MCF 10A (cell line): ENCODE measurements at regions not wholly inside any gene's neighbourhood (a gene's known extent, or its start where the extent isn't known, plus 50 kb on each side); places are given as distances from the start of the nearest gene placed in this dataset.

Source experiments
- BruUV-seq: library from RNA; stranded (reverse); fragments of 400-500 nt; replicated peaks from 2 replicates; lab custom pipeline; 2021; lab: Mats Ljungman, UMichigan
- CTCF ChIA-PET: fragments of 300-600 bp; sonication (Branson Sonifier 250); formaldehyde crosslinking; extraction: SDS; loops from one replicate; lab custom pipeline; 2021; ENCODE audit warnings: antibody characterized with exemption, inconsistent platforms; lab: Yijun Ruan, JAX
- POLR2A ChIA-PET: fragments of 300-600, 350-650 bp; sonication (Branson Sonifier 250); formaldehyde crosslinking; extraction: SDS; loops from one replicate; lab custom pipeline; 2020; ENCODE audit warnings: antibody characterized with exemption, inconsistent platforms; lab: Yijun Ruan, JAX
- DNase-seq: peaks from one replicate; pipeline ENCODE4 v3.0.0-alpha.2; 2018; ENCODE audit not compliant: unreplicated experiment
- H3K27ac Mint-ChIP-seq: one replicate; pipeline ENCODE4 v1.8.0; 2022; ENCODE audit warnings: mild to moderate bottlenecking, low read depth, mixed read lengths; ENCODE audit not compliant: unreplicated experiment
- H3K27me3 Mint-ChIP-seq: one replicate; pipeline ENCODE4 v1.8.0; 2022; ENCODE audit warnings: mixed read lengths; ENCODE audit not compliant: insufficient read depth, unreplicated experiment
- H3K36me3 Mint-ChIP-seq: one replicate; pipeline ENCODE4 v1.8.0; 2022; ENCODE audit warnings: mild to moderate bottlenecking, moderate library complexity, mixed read lengths; ENCODE audit not compliant: insufficient read depth, unreplicated experiment
- H3K4me1 Mint-ChIP-seq: one replicate; pipeline ENCODE4 v1.8.0; 2022; ENCODE audit warnings: mixed read lengths; ENCODE audit not compliant: insufficient read depth, unreplicated experiment
- H3K4me3 Mint-ChIP-seq: one replicate; pipeline ENCODE4 v1.8.0; 2022; ENCODE audit warnings: mild to moderate bottlenecking, moderate library complexity, mixed read lengths; ENCODE audit not compliant: unreplicated experiment
- H3K9me3 Mint-ChIP-seq: one replicate; pipeline ENCODE4 v1.8.0; 2022; ENCODE audit warnings: mixed read lengths; ENCODE audit not compliant: unreplicated experiment
- intact Hi-C: fragments of 100-400 bp; cut with micrococcal nuclease; formaldehyde crosslinking; loops from 2 replicates; pipeline ENCODE4 v1.14.1; 2022
- TF ChIP-seq, protein P1 (sequence below): fragments of 200-600 bp; IDR thresholded peaks from one replicate; pipeline ENCODE4 v1.8.0; 2022; ENCODE audit warnings: antibody characterized with exemption, mild to moderate bottlenecking; ENCODE audit not compliant: unreplicated experiment

DNA sequence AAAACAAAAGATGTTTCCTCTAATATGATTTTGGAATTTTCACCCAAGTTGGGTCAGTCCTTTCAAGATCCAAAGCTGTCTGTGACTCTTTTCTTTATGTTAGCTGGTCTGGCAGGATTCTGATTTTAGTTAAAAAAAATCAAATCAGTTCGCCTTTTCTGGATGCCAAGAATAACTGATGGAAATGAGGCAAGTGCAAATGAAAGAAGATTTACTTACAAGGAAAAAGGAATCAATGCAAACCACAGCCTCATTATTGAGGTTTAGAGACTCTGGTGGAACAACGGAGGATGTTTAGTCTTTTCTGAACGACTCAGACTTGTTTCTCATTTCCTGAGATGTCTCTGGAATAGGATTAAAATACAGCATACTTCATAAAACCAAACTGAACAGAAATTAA lies 117.0 kb upstream of the DYRK2 start:
- peaks cover 27% of the 10 kb centered on the region for H3K4me1 Mint-ChIP-seq
- H3K27me3 Mint-ChIP-seq: no peaks in the 10 kb centered on the region
- H3K9me3 Mint-ChIP-seq: no peaks in the 10 kb centered on the region
- intact Hi-C loops: loop anchor here (5.0 kb wide), 1 partner anchor 121 kb away; no protein-coding TSS in a partner anchor
- DNase-seq: no peak
- H3K36me3 Mint-ChIP-seq: no peaks in the 10 kb centered on the region
- CTCF ChIA-PET: no interaction called here
- H3K4me3 Mint-ChIP-seq: no peak overlapping the region
- TF ChIP-seq, protein P1, sequence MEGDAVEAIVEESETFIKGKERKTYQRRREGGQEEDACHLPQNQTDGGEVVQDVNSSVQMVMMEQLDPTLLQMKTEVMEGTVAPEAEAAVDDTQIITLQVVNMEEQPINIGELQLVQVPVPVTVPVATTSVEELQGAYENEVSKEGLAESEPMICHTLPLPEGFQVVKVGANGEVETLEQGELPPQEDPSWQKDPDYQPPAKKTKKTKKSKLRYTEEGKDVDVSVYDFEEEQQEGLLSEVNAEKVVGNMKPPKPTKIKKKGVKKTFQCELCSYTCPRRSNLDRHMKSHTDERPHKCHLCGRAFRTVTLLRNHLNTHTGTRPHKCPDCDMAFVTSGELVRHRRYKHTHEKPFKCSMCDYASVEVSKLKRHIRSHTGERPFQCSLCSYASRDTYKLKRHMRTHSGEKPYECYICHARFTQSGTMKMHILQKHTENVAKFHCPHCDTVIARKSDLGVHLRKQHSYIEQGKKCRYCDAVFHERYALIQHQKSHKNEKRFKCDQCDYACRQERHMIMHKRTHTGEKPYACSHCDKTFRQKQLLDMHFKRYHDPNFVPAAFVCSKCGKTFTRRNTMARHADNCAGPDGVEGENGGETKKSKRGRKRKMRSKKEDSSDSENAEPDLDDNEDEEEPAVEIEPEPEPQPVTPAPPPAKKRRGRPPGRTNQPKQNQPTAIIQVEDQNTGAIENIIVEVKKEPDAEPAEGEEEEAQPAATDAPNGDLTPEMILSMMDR: no peak
- H3K27ac Mint-ChIP-seq: no peak overlapping the region
- POLR2A ChIA-PET: interaction anchor here (0.5 kb wide), 1 partner anchor 290 kb away, joined by 3 read pairs; no protein-coding TSS in a partner anchor
- BruUV-seq: no TSS peak

DNA sequence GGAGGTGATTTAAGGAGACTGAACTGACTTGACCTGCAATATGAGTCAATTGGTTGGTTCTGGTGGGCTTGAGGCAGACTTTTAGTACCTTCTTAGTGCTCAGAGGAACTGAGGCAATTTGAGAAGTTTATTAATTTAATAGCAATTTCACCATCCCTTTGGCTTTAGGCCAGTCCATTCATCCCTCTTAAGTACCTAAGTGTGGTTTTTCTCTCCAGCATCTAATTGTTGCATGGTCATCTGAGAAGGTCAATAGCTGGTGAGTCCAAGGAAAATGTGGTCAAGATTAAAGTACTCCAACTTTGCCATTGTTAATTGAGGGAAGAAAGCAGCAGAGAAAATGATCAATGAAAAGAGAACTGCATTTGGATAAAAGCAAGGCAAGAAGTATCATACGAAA lies 115.4 kb upstream of the DYRK2 start:
- H3K9me3 Mint-ChIP-seq: no peaks in the 10 kb centered on the region
- ChIA-PET CTCF (no interaction called here), POLR2A (no interaction called here)

DNA sequence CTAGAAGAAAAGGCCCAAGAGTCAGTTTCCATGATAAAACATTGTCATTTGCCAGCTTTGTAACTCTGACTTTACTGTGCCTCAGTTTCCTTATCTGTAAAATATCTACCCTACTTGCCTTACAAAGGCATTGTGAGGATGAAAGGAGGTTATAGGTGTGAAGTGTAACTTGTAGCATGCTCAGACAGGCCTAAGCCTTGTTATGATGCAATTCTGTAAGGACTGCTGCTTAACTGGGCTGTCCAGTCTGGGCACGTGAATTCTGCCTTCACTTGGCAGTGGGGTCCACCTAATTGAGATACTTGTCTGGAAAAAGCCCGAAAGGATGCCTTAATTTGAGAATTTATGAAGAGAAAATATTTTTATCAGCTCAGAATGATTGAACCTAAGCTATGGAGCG lies 114.5 kb upstream of the DYRK2 start:
- Mint-ChIP-seq H3K4me1 (peaks cover 27% of the 10 kb centered on the region), H3K27me3 (no peaks in the 10 kb centered on the region), H3K9me3 (no peaks in the 10 kb centered on the region), H3K4me3 (no peak overlapping the region), H3K36me3 (no peaks in the 10 kb centered on the region), H3K27ac (peak overlapping the region; percentile 40)
- ChIA-PET POLR2A (interaction anchor here (0.7 to 1.1 kb wide), 2 partner anchors 10 to 13 kb away, joined by 3 read pairs; no protein-coding TSS in a partner anchor), CTCF (interaction anchor here (0.9 kb wide), 1 partner anchor 9 kb away, joined by 4 read pairs; no protein-coding TSS in a partner anchor)
- BruUV-seq: TSS peak; percentile 66
- peak; percentile 30 for DNase-seq
- intact Hi-C loops: loop anchor here (1.0 to 5.0 kb wide), 2 partner anchors 17 to 118 kb away; no protein-coding TSS in a partner anchor
- TF ChIP-seq, protein P1: no peak

More for the DNA sequence above, 115.4 kb upstream of the DYRK2 start:
- intact Hi-C loops: loop anchor here (5.0 kb wide), 1 partner anchor 119 kb away; no protein-coding TSS in a partner anchor
- peaks cover 27% of the 10 kb centered on the region for H3K4me1 Mint-ChIP-seq
- DNase-seq: peak; percentile 12
- no peak overlapping the region for H3K4me3 Mint-ChIP-seq
- TF ChIP-seq, protein P1: no peak
- H3K27me3 Mint-ChIP-seq: no peaks in the 10 kb centered on the region
- no peak overlapping the region for H3K27ac Mint-ChIP-seq
- no peaks in the 10 kb centered on the region for H3K36me3 Mint-ChIP-seq
- no TSS peak for BruUV-seq

DNA sequence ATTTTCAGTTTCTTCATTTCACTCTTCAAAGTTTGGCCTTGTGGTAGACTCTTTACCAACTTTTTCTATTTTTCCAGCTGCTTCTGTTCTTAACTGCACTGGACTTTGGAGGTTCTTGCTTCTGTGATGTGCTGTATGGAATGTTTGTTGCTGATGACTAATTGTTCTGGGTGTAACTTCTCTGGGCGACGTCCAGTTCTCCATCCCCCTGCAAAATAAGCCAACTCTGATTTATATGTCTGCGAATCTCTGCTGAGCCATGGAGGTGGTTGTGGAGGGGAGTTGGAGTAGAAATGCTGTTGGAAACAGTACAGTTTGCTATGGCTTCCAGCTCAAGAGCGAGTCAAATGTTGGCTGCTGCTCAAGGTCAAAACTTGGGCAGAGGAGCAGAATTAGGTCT lies 113.9 kb upstream of the DYRK2 start:
- H3K9me3 Mint-ChIP-seq: no peaks in the 10 kb centered on the region
- peaks cover 28% of the 10 kb centered on the region for H3K4me1 Mint-ChIP-seq
- BruUV-seq: no TSS peak
- TF ChIP-seq, protein P1: no peak
- no peaks in the 10 kb centered on the region for H3K36me3 Mint-ChIP-seq
- H3K27me3 Mint-ChIP-seq: no peaks in the 10 kb centered on the region
- peak overlapping the region; percentile 40 for H3K27ac Mint-ChIP-seq
- CTCF ChIA-PET: interaction anchor here (0.6 to 0.9 kb wide), 2 partner anchors 8 to 15 kb away, joined by 4 read pairs; no protein-coding TSS in a partner anchor
- POLR2A ChIA-PET: interaction anchor here (0.7 to 1.1 kb wide), 3 partner anchors 10 to 49 kb away, joined by 3 read pairs; no protein-coding TSS in a partner anchor
- intact Hi-C loops: loop anchor here (1.0 to 5.0 kb wide), 2 partner anchors 17 to 118 kb away; no protein-coding TSS in a partner anchor
- peak; percentile 79 for DNase-seq
- no peak overlapping the region for H3K4me3 Mint-ChIP-seq
